Fibroblast of skin of abdomen (primary cell): ENCODE measurements at regions not wholly inside any gene's neighbourhood (a gene's known extent, or its start where the extent isn't known, plus 50 kb on each side); places are given as distances from the start of the nearest gene placed in this dataset.
A peak's percentile ranks its signal among the peaks of the same experiment; 100 is the strongest.

ENCODE experiments used
- DNase-seq: peaks from one replicate; pipeline ENCODE4 v3.0.0-alpha.2; 2013

DNA sequence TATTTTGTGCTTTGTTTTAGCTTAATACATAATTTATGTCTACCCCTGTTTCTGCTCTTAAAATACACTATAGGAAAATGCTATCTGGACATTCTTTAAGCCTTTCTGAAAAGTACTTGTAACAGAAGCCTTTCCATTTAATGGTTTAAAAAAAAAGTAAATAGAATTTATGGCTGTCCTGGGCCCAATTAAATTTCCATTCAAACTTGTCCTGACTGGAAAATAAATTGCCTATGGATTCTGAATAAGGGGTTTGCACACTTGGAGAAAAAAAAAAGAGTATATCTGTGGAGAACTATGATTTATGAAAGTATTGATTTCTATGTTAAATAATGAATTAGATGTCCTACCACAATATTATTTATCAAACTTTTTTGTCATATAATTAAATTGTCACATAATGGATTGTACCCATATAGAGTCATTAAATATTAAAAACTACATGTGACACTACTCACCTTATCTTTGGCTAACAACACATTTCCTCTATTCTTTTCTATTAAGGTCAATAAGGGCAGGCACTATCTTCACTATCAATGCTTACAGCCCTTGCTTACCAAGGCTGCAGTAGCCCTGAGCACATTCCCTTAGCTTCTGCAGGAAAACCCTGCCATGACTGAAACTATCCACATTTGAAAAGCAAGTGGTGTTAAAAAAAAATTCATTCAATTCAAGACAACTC, 396.1 kb upstream of the ROBO2 start:
- DNase-seq = no peak

- DNase-seq = no peak
These were observed 395.6 kb upstream of the ROBO2 start for GRCh38 chr3:76644305-76644675.

GRCh38 chr3:76645724-76646123, 394.2 kb upstream of the ROBO2 start:
- no peak for DNase-seq

- no peak for DNase-seq
These were observed 392.9 kb upstream of the ROBO2 start for GRCh38 chr3:76646921-76647562.

- DNase-seq = no peak
These were observed 388.1 kb upstream of the ROBO2 start for GRCh38 chr3:76651784-76652183.

DNA sequence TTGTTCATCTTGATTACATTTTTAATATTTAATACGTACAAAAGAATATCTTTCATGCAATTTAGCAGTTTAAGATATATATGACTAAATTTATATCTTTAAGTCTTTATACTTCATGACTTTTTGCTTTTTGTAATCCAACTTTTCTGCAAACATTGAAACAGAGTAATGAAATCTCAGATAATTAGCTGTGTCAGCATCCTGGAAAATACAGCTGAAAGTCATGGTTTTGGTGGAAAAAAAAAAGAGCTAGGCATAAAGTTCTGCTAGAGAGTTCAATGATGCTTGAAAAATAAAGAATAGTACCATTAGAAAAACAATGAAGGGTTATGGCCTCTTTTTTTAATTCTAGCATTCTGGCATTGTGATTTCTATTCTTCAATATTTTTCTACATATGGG, 387.4 kb upstream of the ROBO2 start:
- DNase-seq = no peak

DNA sequence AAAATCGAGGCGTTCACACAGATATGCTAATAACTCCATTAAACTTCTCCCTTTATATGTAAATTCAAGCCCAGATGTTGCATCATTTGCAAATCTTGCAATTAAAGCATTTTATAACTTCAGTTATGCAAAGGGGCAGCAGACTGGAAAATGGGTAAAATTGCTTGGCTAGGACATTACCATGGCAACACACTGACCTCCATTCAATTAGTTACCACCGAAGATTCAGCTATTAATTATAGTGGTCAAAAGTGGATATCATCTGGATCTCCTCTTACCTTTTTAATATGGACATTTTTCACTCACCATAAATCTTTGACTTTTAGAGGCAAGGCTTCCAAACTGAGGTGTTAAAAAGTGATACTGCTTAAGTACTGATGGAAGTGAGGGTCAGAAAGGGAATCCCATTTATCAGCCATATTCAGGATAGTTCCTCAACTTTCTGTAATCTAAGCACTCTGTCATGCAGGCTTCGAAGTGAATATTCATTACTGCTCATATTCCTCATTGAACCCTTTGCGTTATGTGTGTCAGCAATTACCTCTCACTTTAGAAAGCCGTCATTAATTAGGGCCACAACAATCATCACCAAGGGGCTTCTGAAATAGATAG, 386.2 kb upstream of the ROBO2 start:
- DNase-seq = no peak

DNA sequence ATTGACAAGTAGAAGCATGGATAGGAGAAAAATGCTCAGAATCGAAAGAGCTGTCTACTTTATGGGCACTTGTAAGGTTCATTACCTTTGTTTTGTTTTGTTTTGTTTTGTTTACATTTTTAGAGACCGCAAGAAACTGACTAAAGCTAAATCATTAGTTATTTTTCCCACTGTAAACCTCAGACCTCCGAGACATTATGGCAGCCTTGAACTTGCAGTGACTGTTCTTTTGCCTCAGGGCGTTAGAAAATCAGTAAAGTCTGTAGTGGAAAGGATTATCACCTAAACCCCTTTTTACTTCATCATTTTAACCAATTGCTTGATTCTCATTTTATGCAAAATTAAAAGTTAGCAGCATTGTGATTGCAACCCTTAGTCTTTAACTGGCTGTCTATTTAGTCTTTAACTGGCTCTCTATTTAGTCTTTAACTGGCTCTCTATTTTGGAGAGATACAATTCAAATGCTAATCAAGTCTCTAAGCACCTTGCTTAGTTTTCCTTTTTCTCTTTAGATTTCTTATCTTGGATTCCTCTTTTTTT, 383.3 kb upstream of the ROBO2 start:
- no peak for DNase-seq

- DNase-seq = no peak
These were observed 382.0 kb upstream of the ROBO2 start for GRCh38 chr3:76657909-76658308.

GRCh38 chr3:76661527-76662250, 378.2 kb upstream of the ROBO2 start:
- DNase-seq = no peak

DNA sequence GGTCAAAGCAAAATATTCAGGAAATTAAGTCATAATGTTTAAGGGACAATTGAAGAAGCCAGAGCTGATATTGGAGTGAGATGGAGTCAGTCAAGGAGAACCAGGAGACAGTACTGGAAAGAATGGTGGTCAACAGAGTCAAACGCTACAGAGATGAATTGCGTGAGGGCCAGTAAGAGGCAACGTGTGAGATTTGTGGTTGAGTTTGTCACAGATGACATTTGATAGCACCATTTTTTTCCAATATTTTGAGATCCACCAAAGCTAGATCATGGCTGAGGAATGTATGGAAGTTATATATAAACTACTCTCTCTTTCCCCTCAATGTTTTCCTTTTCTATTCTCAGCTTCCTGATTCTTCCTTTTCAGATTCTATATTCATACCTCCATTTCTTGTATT, 375.1 kb upstream of the ROBO2 start:
- no peak for DNase-seq

DNA sequence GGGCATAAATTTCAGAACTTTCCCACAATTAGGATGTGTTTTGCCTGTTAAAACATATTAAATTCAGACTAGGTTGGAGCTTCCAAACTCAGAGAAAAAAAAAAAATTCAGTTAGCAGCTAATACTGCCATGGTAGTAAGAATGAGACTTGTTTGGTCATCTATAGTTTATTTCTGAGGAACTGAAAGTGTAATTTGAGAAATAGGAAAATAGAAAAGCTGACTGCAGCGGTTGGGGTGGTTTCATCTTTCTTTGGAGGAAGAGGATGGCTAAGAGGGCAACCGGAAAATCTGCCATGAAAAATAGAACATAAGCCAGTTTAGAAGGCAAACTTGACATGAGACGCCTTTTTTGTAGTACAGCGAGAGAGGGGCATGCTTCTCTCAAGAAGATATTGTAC, 371.2 kb upstream of the ROBO2 start:
- no peak for DNase-seq

DNA sequence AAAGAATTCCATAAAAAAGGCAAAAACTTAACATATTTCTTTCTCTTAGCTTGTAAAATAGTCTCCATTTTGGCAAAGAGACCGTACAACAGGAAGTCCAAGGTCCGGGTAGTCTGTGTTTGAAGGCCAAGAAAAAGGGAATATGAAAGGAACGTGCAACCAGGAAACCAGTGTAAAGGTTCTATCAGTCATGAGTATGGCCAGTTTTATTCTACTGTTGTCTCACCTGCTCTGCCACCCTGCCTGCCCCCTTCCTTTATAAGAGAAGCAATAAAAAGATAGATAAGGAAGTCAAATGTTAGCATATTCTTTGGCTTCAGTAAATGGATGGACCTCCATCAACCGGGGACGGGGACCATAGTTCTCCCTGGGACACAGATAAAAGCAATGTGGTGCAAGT, 370.6 kb upstream of the ROBO2 start:
- no peak for DNase-seq

- DNase-seq = no peak
These were observed 366.7 kb upstream of the ROBO2 start for GRCh38 chr3:76673171-76673570.

DNA sequence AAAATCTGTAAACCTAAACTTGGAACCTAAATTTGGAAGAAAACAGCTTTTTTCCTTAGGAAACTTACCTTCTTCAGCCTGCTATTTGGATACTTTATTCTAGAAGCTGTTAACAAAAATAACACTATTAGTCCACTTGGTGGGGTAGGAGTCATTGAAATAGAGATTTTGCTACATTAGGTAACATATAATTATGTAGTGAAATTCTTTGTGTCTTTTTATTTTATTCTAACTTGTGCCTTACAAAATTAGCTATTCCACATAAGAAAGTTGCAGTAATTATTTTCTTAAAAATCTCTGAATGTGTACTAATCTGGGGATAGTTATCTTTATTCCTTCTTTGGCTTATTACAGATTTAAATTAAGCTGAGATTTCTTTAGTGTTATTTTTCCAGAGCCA, 360.4 kb upstream of the ROBO2 start:
- no peak for DNase-seq

DNA sequence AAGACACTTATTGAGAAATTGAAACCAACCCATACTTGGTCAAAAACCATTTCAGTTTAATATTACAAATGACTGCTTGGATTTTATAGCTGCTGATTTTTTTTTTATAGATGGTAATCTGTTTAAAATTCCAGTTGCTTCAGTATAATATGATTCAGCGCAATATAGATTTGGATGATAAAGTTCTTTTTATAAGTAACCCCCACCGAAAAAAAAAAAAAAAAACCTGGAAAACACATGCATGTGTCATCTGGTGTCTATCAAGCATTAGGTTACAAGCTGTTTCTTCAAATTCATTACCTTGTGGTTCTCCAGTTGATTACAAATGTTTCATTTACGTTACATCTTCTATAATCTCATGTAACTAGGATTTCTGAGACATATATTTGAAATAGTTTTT, 356.6 kb upstream of the ROBO2 start:
- no peak for DNase-seq

DNA sequence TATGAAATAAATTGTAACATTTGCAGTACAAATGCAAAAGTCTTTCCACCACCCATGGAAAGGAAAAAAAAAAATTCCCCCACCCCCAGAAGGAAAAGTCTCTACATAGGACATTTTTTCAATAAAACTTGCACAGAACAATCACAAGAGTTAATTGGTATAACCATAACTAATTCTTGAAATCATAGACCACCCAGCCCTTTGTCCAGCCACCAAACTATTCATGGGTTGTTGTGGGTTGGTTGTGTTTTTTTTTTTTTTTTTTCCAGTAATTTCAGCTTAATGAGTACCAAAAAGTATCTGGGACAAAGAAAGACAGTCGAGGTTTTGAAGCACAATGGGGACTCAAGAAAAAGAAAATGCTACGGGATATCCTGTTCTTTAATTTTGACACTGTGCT, 355.0 kb upstream of the ROBO2 start:
- no peak for DNase-seq

DNA sequence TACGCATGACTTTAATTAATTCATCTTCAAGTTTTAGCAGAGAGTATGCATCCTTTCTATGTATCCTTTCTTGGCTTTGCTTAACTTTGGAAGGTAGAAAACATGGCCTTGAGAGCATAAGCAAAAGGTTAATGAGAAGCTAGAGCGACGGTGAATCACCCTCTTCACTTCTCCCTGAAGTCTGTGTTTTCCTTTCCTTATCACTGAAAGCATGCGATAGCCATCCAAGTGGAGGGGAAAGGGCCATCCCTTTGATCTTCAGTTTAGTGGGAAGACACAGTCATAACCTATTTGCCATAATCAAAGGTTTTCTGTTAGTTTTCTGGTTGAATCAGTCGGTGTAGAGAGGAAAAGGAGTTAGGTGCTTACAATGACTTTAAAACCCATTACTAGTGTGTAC, 354.0 kb upstream of the ROBO2 start:
- no peak for DNase-seq

- no peak for DNase-seq
These were observed 352.9 kb upstream of the ROBO2 start for GRCh38 chr3:76687019-76687418.

DNA sequence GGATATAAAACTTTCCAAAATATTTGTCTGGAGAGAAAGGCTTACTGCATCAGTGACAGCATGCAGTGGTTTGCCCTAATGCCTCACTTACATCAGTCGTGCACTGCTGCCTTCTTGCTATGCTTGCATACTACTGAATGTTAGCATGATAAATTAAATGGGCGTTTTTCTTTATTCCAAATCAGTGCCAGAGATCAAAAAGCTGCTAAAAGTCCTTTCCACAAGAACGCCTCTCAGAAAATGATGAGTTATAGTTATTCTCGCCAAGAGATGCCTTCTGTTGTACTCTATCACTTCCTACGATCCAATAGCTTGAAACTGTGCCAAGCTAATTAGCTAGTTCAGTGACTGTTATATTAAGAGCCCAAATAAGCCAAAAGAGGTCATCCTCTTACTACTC, 345.8 kb upstream of the ROBO2 start:
- DNase-seq = no peak

- DNase-seq = no peak
These were observed 341.7 kb upstream of the ROBO2 start for GRCh38 chr3:76698136-76698706.

GRCh38 chr3:76699846-76700245, 340.1 kb upstream of the ROBO2 start:
- DNase-seq = no peak

DNA sequence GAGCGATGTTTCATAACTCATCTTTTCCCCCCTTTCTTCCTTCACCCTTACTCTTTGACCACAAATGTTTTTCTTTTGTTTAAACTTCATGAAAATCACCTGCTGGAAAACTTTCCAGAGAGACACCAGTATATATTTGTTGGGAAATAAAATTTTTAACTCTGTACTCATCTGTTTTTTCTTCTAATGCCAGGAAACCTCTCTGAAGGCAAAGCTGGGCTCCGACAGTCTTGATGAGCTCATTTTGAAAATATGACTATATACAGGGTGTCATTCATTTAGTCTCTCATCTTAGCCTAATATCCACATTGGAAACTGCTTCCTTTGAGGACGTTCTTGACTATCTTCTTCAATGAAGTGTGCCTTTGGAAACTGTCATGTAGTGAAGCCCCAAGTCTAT, 339.6 kb upstream of the ROBO2 start:
- DNase-seq = peak; percentile 28
